ENCODE measurements at regions not wholly inside any gene's neighbourhood (a gene's known extent, or its start where the extent isn't known, plus 50 kb on each side); places are given as distances from the start of the nearest gene placed in this dataset.

DNA sequence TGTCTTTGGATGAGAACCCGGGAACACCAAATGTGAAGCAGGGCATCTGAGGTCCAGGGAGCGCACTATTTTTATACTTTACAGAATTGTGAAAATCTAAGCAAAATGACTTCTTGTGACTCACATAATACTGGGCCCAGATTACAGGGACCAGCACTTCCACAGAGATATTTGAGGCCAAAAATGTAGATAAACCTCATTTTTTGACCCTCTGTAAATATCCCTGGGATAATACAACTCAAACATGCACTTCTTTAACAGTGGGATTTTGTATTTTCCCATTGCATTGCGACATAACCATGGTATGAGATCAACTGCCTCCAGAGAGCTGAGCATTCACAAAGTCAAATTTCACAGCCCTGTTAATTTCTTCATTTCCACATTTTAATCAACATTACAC is 289.4 kb upstream of the ADGRL4 start:
- no peak for DNase-seq (ENCODE audit: low spot score)
- in situ Hi-C loops (cut with MboI; ENCODE audit: low sequenced_read_pairs, unreplicated experiment) = no loop called here
- TF ChIP-seq, protein P1, sequence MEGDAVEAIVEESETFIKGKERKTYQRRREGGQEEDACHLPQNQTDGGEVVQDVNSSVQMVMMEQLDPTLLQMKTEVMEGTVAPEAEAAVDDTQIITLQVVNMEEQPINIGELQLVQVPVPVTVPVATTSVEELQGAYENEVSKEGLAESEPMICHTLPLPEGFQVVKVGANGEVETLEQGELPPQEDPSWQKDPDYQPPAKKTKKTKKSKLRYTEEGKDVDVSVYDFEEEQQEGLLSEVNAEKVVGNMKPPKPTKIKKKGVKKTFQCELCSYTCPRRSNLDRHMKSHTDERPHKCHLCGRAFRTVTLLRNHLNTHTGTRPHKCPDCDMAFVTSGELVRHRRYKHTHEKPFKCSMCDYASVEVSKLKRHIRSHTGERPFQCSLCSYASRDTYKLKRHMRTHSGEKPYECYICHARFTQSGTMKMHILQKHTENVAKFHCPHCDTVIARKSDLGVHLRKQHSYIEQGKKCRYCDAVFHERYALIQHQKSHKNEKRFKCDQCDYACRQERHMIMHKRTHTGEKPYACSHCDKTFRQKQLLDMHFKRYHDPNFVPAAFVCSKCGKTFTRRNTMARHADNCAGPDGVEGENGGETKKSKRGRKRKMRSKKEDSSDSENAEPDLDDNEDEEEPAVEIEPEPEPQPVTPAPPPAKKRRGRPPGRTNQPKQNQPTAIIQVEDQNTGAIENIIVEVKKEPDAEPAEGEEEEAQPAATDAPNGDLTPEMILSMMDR (IDR thresholded peaks at IDR 0.05; ENCODE audit: borderline replicate concordance, control extremely low read depth, extremely low read depth, insufficient read depth, missing control alignments) = no peak

DNA sequence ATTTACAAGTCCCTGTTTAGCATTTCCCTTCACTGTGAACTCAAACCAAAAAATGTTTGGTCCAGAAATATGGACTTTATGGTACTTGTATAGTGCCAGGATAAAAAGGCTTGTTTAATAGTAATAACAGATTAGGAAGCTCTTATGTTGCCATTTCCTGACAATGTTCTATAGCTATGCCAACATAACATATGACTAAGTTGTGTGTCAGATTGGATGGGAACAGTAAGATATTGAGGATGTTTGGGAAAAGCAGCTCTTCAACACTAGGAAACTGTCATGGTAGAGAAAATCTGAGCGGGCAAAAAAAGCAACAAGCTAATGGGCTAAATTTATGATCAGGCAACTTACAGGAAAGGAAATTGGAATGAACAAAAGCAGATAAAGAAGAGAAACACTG is 287.1 kb upstream of the ADGRL4 start:
- DNase-seq (ENCODE audit: low spot score) = no peak
- in situ Hi-C loops (cut with MboI; ENCODE audit: low sequenced_read_pairs, unreplicated experiment) = no loop called here
- TF ChIP-seq, protein P1 (IDR thresholded peaks at IDR 0.05; ENCODE audit: borderline replicate concordance, control extremely low read depth, extremely low read depth, insufficient read depth, missing control alignments) = no peak

DNA sequence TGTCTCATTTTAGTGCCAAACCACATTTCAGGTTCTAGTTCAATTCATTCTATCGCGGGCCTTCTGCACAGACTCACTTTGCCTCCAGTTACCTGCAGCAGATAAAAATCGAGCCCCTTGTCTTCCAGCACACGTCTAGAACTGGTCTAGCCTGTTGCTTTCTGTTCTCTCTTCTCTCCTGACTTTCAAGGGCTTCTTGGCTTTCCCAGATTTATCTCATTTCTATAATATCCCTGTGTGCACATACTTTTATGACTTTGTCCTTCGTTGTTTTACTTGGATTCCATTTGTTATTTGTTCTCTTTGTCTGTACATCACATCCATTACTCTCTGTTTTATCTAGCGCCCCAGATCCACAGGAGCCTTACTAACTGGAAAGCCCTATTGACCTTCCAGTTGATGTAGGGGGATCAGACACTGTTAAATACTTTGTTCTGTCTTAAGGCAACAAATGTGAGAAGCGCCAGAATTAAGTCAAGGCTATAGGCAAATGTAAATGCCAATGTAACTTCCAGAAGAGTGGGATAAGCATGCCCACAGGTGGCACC is 284.5 kb upstream of the ADGRL4 start:
- in situ Hi-C loops (cut with MboI; ENCODE audit: low sequenced_read_pairs, unreplicated experiment) = no loop called here
- no peak for DNase-seq (ENCODE audit: low spot score)
- TF ChIP-seq, protein P1 (IDR thresholded peaks at IDR 0.05; ENCODE audit: borderline replicate concordance, control extremely low read depth, extremely low read depth, insufficient read depth, missing control alignments) = no peak

DNA sequence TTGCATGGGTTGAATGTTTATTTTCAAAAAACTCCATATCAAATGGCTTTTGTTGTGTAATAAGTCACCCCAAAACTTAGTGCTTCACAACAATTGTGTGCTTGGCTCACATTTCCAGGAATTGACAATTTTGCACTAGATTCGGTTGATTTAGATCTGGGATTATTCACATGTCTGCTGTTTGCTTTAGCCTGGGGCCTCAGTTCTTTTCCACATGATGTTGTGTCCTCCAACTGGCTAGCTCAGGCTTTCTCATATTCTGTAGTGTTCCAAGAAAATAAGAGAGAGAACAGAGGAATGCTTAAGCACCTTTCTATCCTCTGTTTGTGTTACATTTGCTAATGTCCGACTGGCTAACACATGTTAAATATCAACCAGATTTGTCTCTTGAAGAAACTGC is 281.5 kb upstream of the ADGRL4 start:
- in situ Hi-C loops (cut with MboI; ENCODE audit: low sequenced_read_pairs, unreplicated experiment) = no loop called here
- TF ChIP-seq, protein P1 (IDR thresholded peaks at IDR 0.05; ENCODE audit: borderline replicate concordance, control extremely low read depth, extremely low read depth, insufficient read depth, missing control alignments) = no peak
- DNase-seq (ENCODE audit: low spot score) = no peak

DNA sequence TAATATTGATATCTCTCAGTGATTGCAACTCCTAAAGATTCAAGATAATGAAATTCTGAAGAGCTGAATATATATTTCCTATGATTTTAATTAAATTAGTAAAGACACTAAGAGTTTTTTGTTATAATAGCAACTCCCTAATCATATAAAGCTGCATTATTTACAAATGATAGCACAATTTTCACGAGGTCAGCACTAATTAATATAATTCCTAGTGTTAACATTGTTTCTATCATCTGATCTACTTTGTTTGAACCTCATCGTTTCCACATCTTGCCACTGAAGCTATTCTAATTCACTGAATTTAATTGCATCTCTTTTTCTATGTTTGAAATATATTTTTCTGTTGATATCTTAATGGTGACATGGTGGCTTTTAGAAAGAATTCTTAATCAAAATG is 279.1 kb upstream of the ADGRL4 start:
- in situ Hi-C loops (cut with MboI; ENCODE audit: low sequenced_read_pairs, unreplicated experiment) = no loop called here
- TF ChIP-seq, protein P1 (IDR thresholded peaks at IDR 0.05; ENCODE audit: borderline replicate concordance, control extremely low read depth, extremely low read depth, insufficient read depth, missing control alignments) = no peak
- no peak for DNase-seq (ENCODE audit: low spot score)

DNA sequence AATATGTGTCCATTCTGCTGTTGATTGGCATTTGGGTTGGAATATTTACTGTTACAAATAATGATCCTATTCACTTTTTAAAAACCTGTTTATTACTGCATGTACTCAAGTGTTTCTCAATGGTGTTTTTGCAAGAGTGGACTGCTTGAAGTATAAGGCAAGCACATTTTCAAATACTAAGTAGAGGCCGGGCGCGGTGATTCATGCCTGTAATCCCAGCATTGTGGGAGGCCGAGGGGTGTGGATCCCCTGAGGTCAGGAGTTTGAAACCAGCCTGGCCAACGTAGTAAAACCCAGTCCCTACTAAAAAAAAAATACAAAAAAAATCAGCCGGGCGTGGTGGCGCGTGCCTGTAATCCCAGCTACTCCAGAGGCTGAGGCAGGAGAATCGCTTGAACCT is 276.9 kb upstream of the ADGRL4 start:
- in situ Hi-C loops (cut with MboI; ENCODE audit: low sequenced_read_pairs, unreplicated experiment) = no loop called here
- TF ChIP-seq, protein P1 (IDR thresholded peaks at IDR 0.05; ENCODE audit: borderline replicate concordance, control extremely low read depth, extremely low read depth, insufficient read depth, missing control alignments) = no peak
- no peak for DNase-seq (ENCODE audit: low spot score)

DNA sequence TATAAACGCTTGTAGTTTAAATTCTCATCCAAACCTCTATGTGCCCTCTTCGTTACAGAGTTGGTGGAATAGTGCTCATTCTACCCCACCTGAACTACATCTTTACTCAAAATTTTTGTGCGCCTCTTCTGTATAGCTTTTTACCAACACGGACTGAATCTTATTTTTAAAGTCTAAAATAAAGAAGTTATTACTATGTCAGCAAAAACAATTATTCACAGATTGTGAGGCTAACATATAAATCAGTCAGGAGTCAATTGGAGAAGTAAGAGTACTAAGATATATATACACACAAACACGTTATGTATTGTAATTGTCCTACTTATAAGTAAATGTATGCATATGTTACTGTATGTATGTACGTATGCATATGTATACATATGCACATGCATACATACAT is 274.9 kb upstream of the ADGRL4 start:
- in situ Hi-C loops (cut with MboI; ENCODE audit: low sequenced_read_pairs, unreplicated experiment) = no loop called here
- DNase-seq (ENCODE audit: low spot score) = no peak
- TF ChIP-seq, protein P1 (IDR thresholded peaks at IDR 0.05; ENCODE audit: borderline replicate concordance, control extremely low read depth, extremely low read depth, insufficient read depth, missing control alignments) = no peak
